DOHH2 (cell line): ENCODE measurements at regions not wholly inside any gene's neighbourhood (a gene's known extent, or its start where the extent isn't known, plus 50 kb on each side); places are given as distances from the start of the nearest gene placed in this dataset.

Experiments
- CTCF ChIP-seq: fragments of 200-600 bp; sonication (generic); IDR thresholded peaks from one replicate; pipeline ENCODE4 v1.5.1; 2014; ENCODE audit warnings: antibody characterized with exemption, mild to moderate bottlenecking, low read depth, low read length; ENCODE audit not compliant: poor library complexity, severe bottlenecking
- EZH2phosphoT487 ChIP-seq: fragments of 200-600 bp; sonication (generic); IDR thresholded peaks from 2 replicates; pipeline ENCODE4 v1.6.1; 2017; ENCODE audit warnings: borderline replicate concordance, mild to moderate bottlenecking, antibody characterized with exemption, low read length, moderate library complexity, mixed read lengths

DNA sequence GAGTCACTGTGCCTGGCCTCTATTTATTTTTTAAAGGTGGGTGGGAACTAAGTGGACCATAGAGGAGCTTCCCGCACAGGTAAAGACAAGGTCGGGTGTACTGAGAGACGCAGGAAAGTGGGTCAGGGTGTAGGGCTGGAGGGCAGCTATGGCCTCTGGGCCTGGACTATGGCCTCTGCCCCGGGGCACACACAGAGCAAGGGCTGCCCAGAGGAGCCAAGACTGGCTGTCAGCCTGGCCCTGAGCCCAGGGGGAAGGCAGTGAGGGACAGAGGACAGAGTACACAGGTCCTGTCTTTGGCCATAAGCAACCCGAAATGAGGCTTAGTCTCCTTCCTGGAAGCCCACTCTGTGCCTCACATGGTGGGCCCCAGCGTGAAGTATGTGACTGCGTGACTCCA lies 102.1 kb upstream of the PRB2 start:
- TF ChIP-seq CTCF (no peak), EZH2phosphoT487 (no peak)
